GM23338 (cell line): ENCODE measurements at regions not wholly inside any gene's neighbourhood (a gene's known extent, or its start where the extent isn't known, plus 50 kb on each side); places are given as distances from the start of the nearest gene placed in this dataset.

Source experiments
- ETS1 ChIP-seq: IDR thresholded peaks from 2 replicates; pipeline ENCODE4 v1.6.1; 2016; ENCODE audit warnings: antibody characterized with exemption
- POLR2AphosphoS5 ChIP-seq: IDR thresholded peaks from 2 replicates; pipeline ENCODE4 v1.6.1; 2016; ENCODE audit warnings: antibody characterized with exemption, low read depth

GRCh38 chr19:20397292-20397691 is 168.3 kb downstream of the ZNF737 start:
- TF ChIP-seq ETS1 (no peak), POLR2AphosphoS5 (no peak)
